Chondrocyte (in vitro differentiated cells): ENCODE measurements at regions not wholly inside any gene's neighbourhood (a gene's known extent, or its start where the extent isn't known, plus 50 kb on each side); places are given as distances from the start of the nearest gene placed in this dataset.

ENCODE experiments used
- DNase-seq: peaks from one replicate; pipeline ENCODE4 v3.0.0; 2021; ENCODE audit warnings: mixed read lengths, low spot score
- H3K27ac Mint-ChIP-seq: one replicate; pipeline ENCODE4 v1.8.0; 2021; ENCODE audit warnings: mild to moderate bottlenecking, moderate library complexity, mixed read lengths; ENCODE audit not compliant: unreplicated experiment
- H3K27me3 Mint-ChIP-seq: 2 replicates; pipeline ENCODE4 v1.8.0; 2021; ENCODE audit warnings: low read depth, mixed read lengths
- H3K36me3 Mint-ChIP-seq: 2 replicates; pipeline ENCODE4 v1.8.0; 2021; ENCODE audit warnings: low read depth, mixed read lengths
- H3K4me1 Mint-ChIP-seq: 2 replicates; pipeline ENCODE4 v1.8.0; 2021; ENCODE audit warnings: low read depth, mild to moderate bottlenecking, mixed read lengths
- H3K4me3 Mint-ChIP-seq: one replicate; pipeline ENCODE4 v1.8.0; 2021; ENCODE audit warnings: mild to moderate bottlenecking, moderate library complexity, mixed read lengths; ENCODE audit not compliant: unreplicated experiment
- H3K9me3 Mint-ChIP-seq: 2 replicates; pipeline ENCODE4 v1.8.0; 2021; ENCODE audit warnings: low read depth, mixed read lengths
- CTCF ChIP-seq: fragments of 200-600 bp; sonication (generic); IDR thresholded peaks from 2 replicates; pipeline ENCODE4 v1.5.0; 2021; ENCODE audit warnings: antibody characterized with exemption, mild to moderate bottlenecking, moderate library complexity

- Mint-ChIP-seq H3K27me3 (peaks cover 27% of the 10 kb centered on the region), H3K36me3 (no peaks in the 10 kb centered on the region), H3K9me3 (no peaks in the 10 kb centered on the region), H3K4me1 (peaks cover 10% of the 10 kb centered on the region), H3K27ac (no peak overlapping the region), H3K4me3 (no peak overlapping the region)
- DNase-seq: no peak
- no peak for TF ChIP-seq CTCF
Measured at GRCh38 chr3:24828011-24828410, 333.4 kb upstream of the THRB start.

GRCh38 chr3:24828551-24828950, 333.9 kb upstream of the THRB start:
- Mint-ChIP-seq H3K27ac (no peak overlapping the region), H3K4me3 (peak overlapping the region; percentile 83), H3K27me3 (peaks cover 27% of the 10 kb centered on the region), H3K36me3 (no peaks in the 10 kb centered on the region), H3K4me1 (peaks cover 10% of the 10 kb centered on the region), H3K9me3 (no peaks in the 10 kb centered on the region)
- DNase-seq: no peak
- no peak for TF ChIP-seq CTCF

- Mint-ChIP-seq H3K27me3 (peaks cover 27% of the 10 kb centered on the region), H3K36me3 (no peaks in the 10 kb centered on the region)
Measured at GRCh38 chr3:24829011-24829581, 334.4 kb upstream of the THRB start.

GRCh38 chr3:24829629-24830229, 335.1 kb upstream of the THRB start:
- TF ChIP-seq CTCF: no peak
- peak; percentile 83 for DNase-seq
- peaks cover 27% of the 10 kb centered on the region for H3K27me3 Mint-ChIP-seq

More at GRCh38 chr3:24829011-24829581, 334.4 kb upstream of the THRB start:
- no peaks in the 10 kb centered on the region for H3K9me3 Mint-ChIP-seq
- peaks cover 10% of the 10 kb centered on the region for H3K4me1 Mint-ChIP-seq
- no peak for DNase-seq
- TF ChIP-seq CTCF: peak; percentile 27
- peak overlapping the region; percentile 83 for H3K4me3 Mint-ChIP-seq
- no peak overlapping the region for H3K27ac Mint-ChIP-seq

GRCh38 chr3:24830230-24831152, 335.8 kb upstream of the THRB start:
- no peak overlapping the region for H3K27ac Mint-ChIP-seq
- DNase-seq: no peak
- no peaks in the 10 kb centered on the region for H3K9me3 Mint-ChIP-seq
- H3K4me3 Mint-ChIP-seq: peak overlapping the region; percentile 83
- no peak for TF ChIP-seq CTCF
- no peaks in the 10 kb centered on the region for H3K36me3 Mint-ChIP-seq
- peaks cover 23% of the 10 kb centered on the region for H3K27me3 Mint-ChIP-seq
- peaks cover 10% of the 10 kb centered on the region for H3K4me1 Mint-ChIP-seq

More at GRCh38 chr3:24829629-24830229, 335.1 kb upstream of the THRB start:
- peaks cover 10% of the 10 kb centered on the region for H3K4me1 Mint-ChIP-seq
- no peaks in the 10 kb centered on the region for H3K9me3 Mint-ChIP-seq
- H3K4me3 Mint-ChIP-seq: peak overlapping the region; percentile 83
- no peak overlapping the region for H3K27ac Mint-ChIP-seq
- H3K36me3 Mint-ChIP-seq: no peaks in the 10 kb centered on the region
